ENCODE measurements at regions not wholly inside any gene's neighbourhood (a gene's known extent, or its start where the extent isn't known, plus 50 kb on each side); places are given as distances from the start of the nearest gene placed in this dataset.

DNA sequence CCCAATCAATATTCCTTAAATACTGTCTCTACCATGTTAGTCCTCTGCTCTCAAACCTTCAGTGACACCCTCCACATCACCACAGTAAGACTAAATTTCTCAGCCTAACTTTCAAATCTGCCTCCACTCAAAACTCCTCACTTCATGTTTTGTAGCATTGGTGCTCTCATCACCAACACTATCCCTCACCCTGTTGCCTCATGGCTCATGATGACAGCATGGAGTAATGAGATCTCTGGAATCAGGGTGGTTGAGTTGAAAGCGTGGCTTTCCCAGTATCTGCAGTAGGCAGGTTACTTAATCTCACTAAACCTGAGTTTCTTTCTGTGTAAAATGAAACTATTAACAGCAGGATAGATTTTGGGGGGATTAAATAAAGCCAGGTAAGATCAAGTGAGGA lies 621.4 kb downstream of the NYAP2 start:
- TF ChIP-seq, protein P1, sequence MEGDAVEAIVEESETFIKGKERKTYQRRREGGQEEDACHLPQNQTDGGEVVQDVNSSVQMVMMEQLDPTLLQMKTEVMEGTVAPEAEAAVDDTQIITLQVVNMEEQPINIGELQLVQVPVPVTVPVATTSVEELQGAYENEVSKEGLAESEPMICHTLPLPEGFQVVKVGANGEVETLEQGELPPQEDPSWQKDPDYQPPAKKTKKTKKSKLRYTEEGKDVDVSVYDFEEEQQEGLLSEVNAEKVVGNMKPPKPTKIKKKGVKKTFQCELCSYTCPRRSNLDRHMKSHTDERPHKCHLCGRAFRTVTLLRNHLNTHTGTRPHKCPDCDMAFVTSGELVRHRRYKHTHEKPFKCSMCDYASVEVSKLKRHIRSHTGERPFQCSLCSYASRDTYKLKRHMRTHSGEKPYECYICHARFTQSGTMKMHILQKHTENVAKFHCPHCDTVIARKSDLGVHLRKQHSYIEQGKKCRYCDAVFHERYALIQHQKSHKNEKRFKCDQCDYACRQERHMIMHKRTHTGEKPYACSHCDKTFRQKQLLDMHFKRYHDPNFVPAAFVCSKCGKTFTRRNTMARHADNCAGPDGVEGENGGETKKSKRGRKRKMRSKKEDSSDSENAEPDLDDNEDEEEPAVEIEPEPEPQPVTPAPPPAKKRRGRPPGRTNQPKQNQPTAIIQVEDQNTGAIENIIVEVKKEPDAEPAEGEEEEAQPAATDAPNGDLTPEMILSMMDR (IDR thresholded peaks at IDR 0.05; ENCODE audit: low read depth, low read length), result no peak
- no peak for DNase-seq (ENCODE audit: low read depth, low spot score)
- H3K4me3 ChIP-seq (ENCODE audit: low read depth, low read length), result no peak overlapping the region
- in situ Hi-C loops (cut with HindIII; ENCODE audit: low sequenced_read_pairs), result no loop called here

DNA sequence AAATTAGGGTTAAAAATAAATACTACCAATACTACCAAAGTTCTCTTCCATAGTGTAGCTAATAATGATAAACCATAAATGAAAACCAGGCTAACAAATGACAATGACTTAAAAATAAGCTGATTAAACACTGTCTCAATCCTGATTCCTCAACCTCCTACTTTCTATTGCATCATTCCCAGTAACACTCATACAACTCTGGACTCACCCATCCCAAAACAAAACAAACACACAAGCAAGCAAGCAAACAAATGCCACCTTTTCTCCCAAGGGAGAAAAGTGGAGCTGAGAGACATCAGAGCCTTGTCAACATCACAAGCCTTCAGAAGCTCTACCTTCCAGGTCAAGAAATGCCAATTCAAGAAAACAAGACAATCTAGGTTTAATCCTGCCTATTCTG lies 620.7 kb downstream of the NYAP2 start:
- no peak for DNase-seq (ENCODE audit: low read depth, low spot score)
- TF ChIP-seq, protein P1 (IDR thresholded peaks at IDR 0.05; ENCODE audit: low read depth, low read length), result no peak
- in situ Hi-C loops (cut with HindIII; ENCODE audit: low sequenced_read_pairs), result no loop called here
- no peak overlapping the region for H3K4me3 ChIP-seq (ENCODE audit: low read depth, low read length)

DNA sequence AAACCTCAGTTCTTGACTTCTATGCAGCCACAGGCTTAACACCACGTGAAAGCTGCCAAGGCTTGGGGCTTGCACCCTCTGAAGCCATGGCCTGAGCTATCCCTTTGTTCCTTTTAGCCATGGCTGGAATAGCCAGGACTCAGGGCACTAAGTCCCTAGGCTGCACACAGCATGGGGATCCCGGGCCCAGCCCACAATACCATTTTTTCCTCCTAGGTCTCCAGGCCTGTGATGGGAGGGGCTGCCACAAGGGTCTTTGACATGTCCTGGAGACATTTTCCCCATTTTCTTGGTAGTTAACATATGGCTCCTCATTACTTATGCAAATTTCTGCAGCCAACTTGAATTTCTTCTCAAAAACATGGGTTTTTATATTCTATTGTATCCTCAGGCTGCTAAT lies 619.1 kb downstream of the NYAP2 start:
- no peak overlapping the region for H3K4me3 ChIP-seq (ENCODE audit: low read depth, low read length)
- in situ Hi-C loops (cut with HindIII; ENCODE audit: low sequenced_read_pairs), result no loop called here
- DNase-seq (ENCODE audit: low read depth, low spot score), result no peak
- TF ChIP-seq, protein P1 (IDR thresholded peaks at IDR 0.05; ENCODE audit: low read depth, low read length), result no peak

DNA sequence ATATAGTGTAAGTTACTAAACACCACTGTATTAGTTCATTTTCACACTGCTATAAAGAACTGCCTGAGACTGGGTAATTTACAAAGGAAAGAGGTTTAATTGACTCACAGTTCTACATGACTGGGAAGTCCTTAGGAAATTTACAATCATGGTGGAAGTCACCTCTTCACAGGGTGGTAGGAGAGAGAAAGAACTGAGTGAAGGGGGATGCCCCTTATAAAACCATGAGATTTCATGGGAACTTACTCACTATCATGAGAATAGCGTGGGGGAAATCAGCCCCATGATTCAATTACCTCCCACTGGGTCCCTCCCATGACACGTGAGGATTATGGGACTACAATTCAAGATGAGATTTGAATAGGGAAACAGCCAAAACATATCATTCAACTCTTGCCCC lies 618.0 kb downstream of the NYAP2 start:
- TF ChIP-seq, protein P1 (IDR thresholded peaks at IDR 0.05; ENCODE audit: low read depth, low read length), result no peak
- no peak for DNase-seq (ENCODE audit: low read depth, low spot score)
- no peak overlapping the region for H3K4me3 ChIP-seq (ENCODE audit: low read depth, low read length)
- in situ Hi-C loops (cut with HindIII; ENCODE audit: low sequenced_read_pairs), result no loop called here

DNA sequence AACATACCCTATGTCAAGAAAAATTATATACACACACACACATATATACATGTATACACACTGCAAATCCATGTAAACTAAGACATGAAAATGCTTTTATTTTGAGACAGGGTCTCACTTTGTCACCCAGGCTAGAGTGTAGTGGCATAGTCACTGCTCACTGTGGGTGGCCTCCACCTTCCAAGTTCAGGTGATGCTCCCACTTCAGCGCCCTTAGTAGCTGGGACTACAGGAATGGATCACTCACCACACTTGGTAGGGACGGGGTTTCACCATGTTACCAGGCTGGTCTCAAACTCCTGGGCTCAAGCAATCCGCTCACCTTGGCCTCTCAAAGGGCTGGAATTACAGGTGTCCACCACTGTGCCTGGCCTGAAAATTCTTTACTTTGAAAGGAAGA lies 617.6 kb downstream of the NYAP2 start:
- in situ Hi-C loops (cut with HindIII; ENCODE audit: low sequenced_read_pairs), result no loop called here
- H3K4me3 ChIP-seq (ENCODE audit: low read depth, low read length), result no peak overlapping the region
- DNase-seq (ENCODE audit: low read depth, low spot score), result no peak
- TF ChIP-seq, protein P1 (IDR thresholded peaks at IDR 0.05; ENCODE audit: low read depth, low read length), result no peak

DNA sequence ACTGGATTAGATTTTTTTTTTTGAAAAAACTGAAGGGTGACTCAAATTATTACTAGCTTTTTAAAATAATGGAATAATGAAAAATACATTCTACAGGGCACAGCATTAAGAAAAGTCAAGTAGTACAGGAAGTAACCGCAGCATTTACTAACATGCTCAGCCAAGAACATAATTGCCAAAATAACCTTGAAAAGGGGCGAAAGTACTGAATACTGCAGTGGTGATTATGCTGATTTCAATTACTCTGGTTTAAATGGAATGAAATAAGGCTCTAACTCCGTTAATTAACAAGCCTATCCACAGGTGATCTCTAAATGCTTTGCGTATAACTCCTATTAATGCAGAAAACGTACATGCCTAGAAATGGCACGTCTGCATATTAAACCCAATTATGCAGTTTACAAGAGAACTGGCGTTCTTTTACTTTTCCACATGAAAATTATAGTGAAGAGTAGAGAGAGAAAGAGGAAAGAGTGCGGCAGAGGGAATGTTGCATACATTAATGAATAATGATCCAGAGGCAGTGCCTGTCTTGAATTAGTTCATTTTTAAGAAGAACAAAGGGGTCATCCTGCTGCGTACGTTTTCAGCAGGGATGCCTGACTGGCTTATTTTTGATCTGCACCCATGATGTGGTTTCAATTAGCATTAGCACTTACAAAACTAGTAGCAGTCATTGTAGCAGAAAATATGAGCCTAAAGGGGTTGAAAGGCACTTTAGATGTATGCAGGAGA lies 612.4 kb downstream of the NYAP2 start:
- in situ Hi-C loops (cut with HindIII; ENCODE audit: low sequenced_read_pairs), result no loop called here
- H3K4me3 ChIP-seq (ENCODE audit: low read depth, low read length), result no peak overlapping the region
- no peak for DNase-seq (ENCODE audit: low read depth, low spot score)
- TF ChIP-seq, protein P1 (IDR thresholded peaks at IDR 0.05; ENCODE audit: low read depth, low read length), result no peak
